ENCODE measurements at regions not wholly inside any gene's neighbourhood (a gene's known extent, or its start where the extent isn't known, plus 50 kb on each side); places are given as distances from the start of the nearest gene placed in this dataset.

- no peak for TF ChIP-seq CTCF (conservative IDR thresholded peaks at IDR 0.05; ENCODE audit: low read length)
- DNase-seq (ENCODE audit: low read depth) = no peak
- H3K4me3 ChIP-seq (ENCODE audit: low read length) = no peak overlapping the region
Observed at GRCh38 chr5:148913493-148913892, 87.1 kb downstream of the ADRB2 start.

- DNase-seq (ENCODE audit: low read depth) = peak; percentile 93
- no peak overlapping the region for H3K4me3 ChIP-seq (ENCODE audit: low read length)
- no peak for TF ChIP-seq CTCF (conservative IDR thresholded peaks at IDR 0.05; ENCODE audit: low read length)
Observed at GRCh38 chr5:148913985-148914431, 87.6 kb downstream of the ADRB2 start.

GRCh38 chr5:148915224-148915817 lies 88.9 kb downstream of the ADRB2 start:
- no peak for TF ChIP-seq CTCF (conservative IDR thresholded peaks at IDR 0.05; ENCODE audit: low read length)
- no peak for DNase-seq (ENCODE audit: low read depth)
- no peak overlapping the region for H3K4me3 ChIP-seq (ENCODE audit: low read length)

- no peak for DNase-seq (ENCODE audit: low read depth)
- no peak for TF ChIP-seq CTCF (conservative IDR thresholded peaks at IDR 0.05; ENCODE audit: low read length)
- H3K4me3 ChIP-seq (ENCODE audit: low read length) = no peak overlapping the region
Observed at GRCh38 chr5:148920646-148921288, 94.4 kb downstream of the ADRB2 start.

GRCh38 chr5:148921350-148921749 lies 94.9 kb downstream of the ADRB2 start:
- no peak for DNase-seq (ENCODE audit: low read depth)
- no peak for TF ChIP-seq CTCF (conservative IDR thresholded peaks at IDR 0.05; ENCODE audit: low read length)
- H3K4me3 ChIP-seq (ENCODE audit: low read length) = no peak overlapping the region

- DNase-seq (ENCODE audit: low read depth) = peak; percentile 12
- H3K4me3 ChIP-seq (ENCODE audit: low read length) = no peak overlapping the region
- TF ChIP-seq CTCF (conservative IDR thresholded peaks at IDR 0.05; ENCODE audit: low read length) = no peak
Observed at GRCh38 chr5:148922606-148923005, 96.2 kb downstream of the ADRB2 start.

- no peak for DNase-seq (ENCODE audit: low read depth)
- no peak overlapping the region for H3K4me3 ChIP-seq (ENCODE audit: low read length)
- TF ChIP-seq CTCF (conservative IDR thresholded peaks at IDR 0.05; ENCODE audit: low read length) = no peak
Observed at GRCh38 chr5:148923023-148923422, 96.6 kb downstream of the ADRB2 start.

All from AG10803 (cell line).